B cell (primary cell): ENCODE measurements at regions not wholly inside any gene's neighbourhood (a gene's known extent, or its start where the extent isn't known, plus 50 kb on each side); places are given as distances from the start of the nearest gene placed in this dataset.
"Not testable (repeated sequence)": the region's sequence is repeated elsewhere in the genome, so short reads cannot be mapped to it uniquely, and the experiment has no call there.

Experiments
- ATAC-seq: fragments of 200-7000 bp; cut with Tn5 transposase; one replicate; pipeline ENCODE4 v1.10.0; 2021; ENCODE audit warnings: low read depth, mild to moderate bottlenecking, moderate number of reproducible peaks, moderate library complexity
- CTCF ChIA-PET: fragments of 350-600 bp; sonication (Branson Sonifier 250); formaldehyde crosslinking; loops from one replicate; lab custom pipeline; 2021; ENCODE audit warnings: antibody characterized with exemption, inconsistent platforms; lab: Charles Lee
- POLR2A ChIA-PET: fragments of 350-600 bp; sonication (Branson Sonifier 250); formaldehyde crosslinking; loops from one replicate; lab custom pipeline; 2021; ENCODE audit warnings: antibody characterized with exemption; lab: Charles Lee
- DNase-seq: peaks from one replicate; pipeline ENCODE4 v3.0.0; 2013
- H2AFZ ChIP-seq: 2 replicates; pipeline ENCODE4 v1.6.1; 2012; ENCODE audit warnings: mild to moderate bottlenecking, low read depth, low read length; ENCODE audit not compliant: insufficient read depth, poor library complexity, severe bottlenecking
- H3K27ac ChIP-seq, 2 donors: 1 replicate in 1 of 2; 2 replicates in 1 of 2; pipeline ENCODE4 v1.5.1; 2012 to 2013; ENCODE audit warnings: low read length in 2 of 2, mild to moderate bottlenecking in 2 of 2, moderate library complexity in 1 of 2
- H3K27me3 ChIP-seq, 4 experiments: fragments of 200-600 bp in 1 of 4; sonication (generic) in 1 of 4; replicated peaks in 1 of 4; 1 replicate in 2 of 4; 2 replicates in 2 of 4; pipeline versions ENCODE4 v1.6.1 to v1.7.0; 2013 to 2016; ENCODE audit warnings: low read length in 3 of 4, mild to moderate bottlenecking in 2 of 4, mixed read lengths in 1 of 4, moderate library complexity in 1 of 4; ENCODE audit not compliant: insufficient read depth in 4 of 4, control insufficient read depth in 3 of 4; ENCODE audit errors: control extremely low read depth in 1 of 4
- H3K36me3 ChIP-seq, 2 experiments: replicated peaks in 1 of 2; 1 replicate in 1 of 2; 2 replicates in 1 of 2; pipeline versions ENCODE4 v1.6.1 to v1.7.1; 2013; ENCODE audit warnings: low read length in 1 of 2; ENCODE audit not compliant: insufficient read depth in 2 of 2, control insufficient read depth in 1 of 2; ENCODE audit errors: control extremely low read depth in 1 of 2, extremely low read depth in 1 of 2
- H3K4me1 ChIP-seq, 2 donors: fragments of 200-600 bp in 1 of 2; sonication (generic) in 1 of 2; 1 replicate in 1 of 2; 2 replicates in 1 of 2; pipeline versions ENCODE4 v1.5.1 to v1.6.1; 2013 to 2017; ENCODE audit warnings: low read length in 2 of 2; ENCODE audit not compliant: control insufficient read depth in 2 of 2, insufficient read depth in 2 of 2
- H3K4me2 ChIP-seq: replicated peaks from 2 replicates; pipeline ENCODE3; 2012; ENCODE audit warnings: mild to moderate bottlenecking, low read depth, low read length; ENCODE audit not compliant: poor library complexity, severe bottlenecking
- H3K4me3 ChIP-seq, 5 experiments: fragments of 200-600 bp in 1 of 5; sonication (generic) in 1 of 5; 1 replicate in 3 of 5; 2 replicates in 2 of 5; pipeline versions ENCODE4 v1.5.1 to v1.7.0; 2011 to 2016; ENCODE audit warnings: low read length in 4 of 5, mild to moderate bottlenecking in 4 of 5, low read depth in 2 of 5, control low read depth in 1 of 5, moderate library complexity in 1 of 5; ENCODE audit not compliant: insufficient read depth in 1 of 5; ENCODE audit errors: control extremely low read depth in 1 of 5, extremely low read depth in 1 of 5
- H3K79me2 ChIP-seq: fragments of 200-600 bp; sonication (generic); one replicate; pipeline ENCODE4 v1.6.0; 2016; ENCODE audit warnings: low read length; ENCODE audit not compliant: control insufficient read depth, insufficient read depth
- H3K9ac ChIP-seq: fragments of 200-600 bp; sonication (generic); 2 replicates; pipeline ENCODE4 v1.6.1; 2017; ENCODE audit warnings: mild to moderate bottlenecking, low read length, moderate library complexity
- H3K9me3 ChIP-seq, 3 donors: one replicate each; pipeline versions ENCODE4 v1.6.1 to v1.7.1; 2013; ENCODE audit warnings: low read length in 2 of 3; ENCODE audit not compliant: control insufficient read depth in 2 of 3, insufficient read depth in 1 of 3; ENCODE audit errors: control extremely low read depth in 1 of 3
- H4K20me1 ChIP-seq: 2 replicates; pipeline ENCODE4 v1.6.0; 2012; ENCODE audit warnings: mild to moderate bottlenecking, low read length; ENCODE audit not compliant: insufficient read depth, control insufficient read depth, poor library complexity, severe bottlenecking
- H3K27ac Mint-ChIP-seq: one replicate; pipeline ENCODE4 v1.8.0; 2021; ENCODE audit warnings: mixed read lengths
- H3K27me3 Mint-ChIP-seq: one replicate; pipeline ENCODE4 v1.8.0; 2021; ENCODE audit warnings: mixed read lengths
- H3K4me1 Mint-ChIP-seq: one replicate; pipeline ENCODE4 v1.8.0; 2021; ENCODE audit warnings: mixed read lengths
- H3K4me3 Mint-ChIP-seq: one replicate; pipeline ENCODE4 v1.8.0; 2021; ENCODE audit warnings: mixed read lengths
- H3K9me3 Mint-ChIP-seq: one replicate; pipeline ENCODE4 v1.8.0; 2022; ENCODE audit warnings: mixed read lengths; ENCODE audit not compliant: insufficient read depth
- EZH2 ChIP-seq: IDR thresholded peaks from 2 replicates; pipeline ENCODE4 v1.6.1; 2012; ENCODE audit warnings: borderline replicate concordance, low read depth, mild to moderate bottlenecking, moderate library complexity, low read length; ENCODE audit not compliant: insufficient read depth, poor library complexity, severe bottlenecking
- WGBS: methylation state at CpG from one replicate; pipeline ENCODE4 v1.1.5; 2013; ENCODE audit warnings: missing lambda C conversion rate; ENCODE audit not compliant: insufficient coverage; 5-methylcytosine and 5-hydroxymethylcytosine counted together
- intact Hi-C: fragments of 100-400 bp; cut with micrococcal nuclease; formaldehyde crosslinking; loops from one replicate; pipeline ENCODE4 v1.10.0; 2022
- TF ChIP-seq, protein P1 (sequence below): fragments of 200-600 bp; IDR thresholded peaks from one replicate; pipeline ENCODE4 v1.8.0; 2022; ENCODE audit warnings: antibody characterized with exemption, mild to moderate bottlenecking

DNA sequence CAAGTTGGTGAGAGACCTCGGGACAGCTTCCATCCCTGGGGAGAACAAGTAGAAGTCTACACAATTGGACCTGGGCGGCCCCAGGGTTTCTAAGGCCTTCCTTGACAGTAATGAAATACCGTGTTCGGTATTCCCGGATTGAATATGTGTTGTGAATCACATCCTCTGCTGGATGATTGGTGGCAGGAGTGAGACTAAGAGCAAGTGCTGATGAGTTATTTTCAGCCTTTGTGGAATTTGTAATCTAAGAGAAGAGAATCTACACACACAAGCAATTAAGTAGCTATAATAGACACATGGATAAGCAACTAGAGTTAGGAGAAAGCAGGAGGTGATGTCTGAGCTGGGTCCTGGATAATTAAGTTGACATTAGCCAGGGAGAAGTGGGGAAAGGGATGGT lies 64.8 kb upstream of the VWC2 start:
- no peak overlapping the region for H3K27ac ChIP-seq
- H3K9me3 ChIP-seq = peaks cover 0 to 6% (median 0%) of the 10 kb centered on the region in 3 donors
- Mint-ChIP-seq H3K4me3 (no peak overlapping the region), H3K27ac (no peak overlapping the region), H3K27me3 (no peaks in the 10 kb centered on the region), H3K4me1 (no peaks in the 10 kb centered on the region), H3K9me3 (no peaks in the 10 kb centered on the region)
- no peak overlapping the region for H3K4me2 ChIP-seq
- no peaks in the 10 kb centered on the region for H3K27me3 ChIP-seq
- no peak for TF ChIP-seq EZH2
- TF ChIP-seq, protein P1, sequence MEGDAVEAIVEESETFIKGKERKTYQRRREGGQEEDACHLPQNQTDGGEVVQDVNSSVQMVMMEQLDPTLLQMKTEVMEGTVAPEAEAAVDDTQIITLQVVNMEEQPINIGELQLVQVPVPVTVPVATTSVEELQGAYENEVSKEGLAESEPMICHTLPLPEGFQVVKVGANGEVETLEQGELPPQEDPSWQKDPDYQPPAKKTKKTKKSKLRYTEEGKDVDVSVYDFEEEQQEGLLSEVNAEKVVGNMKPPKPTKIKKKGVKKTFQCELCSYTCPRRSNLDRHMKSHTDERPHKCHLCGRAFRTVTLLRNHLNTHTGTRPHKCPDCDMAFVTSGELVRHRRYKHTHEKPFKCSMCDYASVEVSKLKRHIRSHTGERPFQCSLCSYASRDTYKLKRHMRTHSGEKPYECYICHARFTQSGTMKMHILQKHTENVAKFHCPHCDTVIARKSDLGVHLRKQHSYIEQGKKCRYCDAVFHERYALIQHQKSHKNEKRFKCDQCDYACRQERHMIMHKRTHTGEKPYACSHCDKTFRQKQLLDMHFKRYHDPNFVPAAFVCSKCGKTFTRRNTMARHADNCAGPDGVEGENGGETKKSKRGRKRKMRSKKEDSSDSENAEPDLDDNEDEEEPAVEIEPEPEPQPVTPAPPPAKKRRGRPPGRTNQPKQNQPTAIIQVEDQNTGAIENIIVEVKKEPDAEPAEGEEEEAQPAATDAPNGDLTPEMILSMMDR = no peak
- H3K4me1 ChIP-seq = no peaks in the 10 kb centered on the region
- CTCF ChIA-PET = no interaction called here
- intact Hi-C loops = no loop called here
- H3K79me2 ChIP-seq = no peaks in the 10 kb centered on the region
- POLR2A ChIA-PET = no interaction called here
- ATAC-seq (no peak), DNase-seq (no peak)
- no peak overlapping the region for H3K9ac ChIP-seq
- H3K4me3 ChIP-seq = no peak overlapping the region
- no peaks in the 10 kb centered on the region for H4K20me1 ChIP-seq
- no peaks in the 10 kb centered on the region for H3K36me3 ChIP-seq
- no peak overlapping the region for H2AFZ ChIP-seq
- WGBS = 85% methylated on average over 3 of the region's 5 CpGs

- H3K27ac ChIP-seq, H3K9ac ChIP-seq, CTCF ChIA-PET, H3K4me3 ChIP-seq, H3K27me3 ChIP-seq, H3K9me3 ChIP-seq, H3K79me2 ChIP-seq, POLR2A ChIA-PET, H3K4me2 ChIP-seq, DNase-seq, H3K27ac Mint-ChIP-seq, ATAC-seq, intact Hi-C loops, H2AFZ ChIP-seq, H4K20me1 ChIP-seq, H3K4me1 ChIP-seq, H3K4me1 Mint-ChIP-seq, H3K27me3 Mint-ChIP-seq, H3K36me3 ChIP-seq, H3K4me3 Mint-ChIP-seq, H3K9me3 Mint-ChIP-seq: not testable (repeated sequence)
- WGBS = 97% methylated on average over 21 of the region's 28 CpGs
Observed at GRCh38 chr7:49711072-49711723, 62.2 kb upstream of the VWC2 start.
